Urinary bladder (tissue), 3 donors: ENCODE measurements at regions not wholly inside any gene's neighbourhood (a gene's known extent, or its start where the extent isn't known, plus 50 kb on each side); places are given as distances from the start of the nearest gene placed in this dataset.
A peak's percentile ranks its signal among the peaks of the same experiment; 100 is the strongest.
"Not testable (repeated sequence)": the region's sequence is repeated elsewhere in the genome, so short reads cannot be mapped to it uniquely, and the experiment has no call there.

Experiments used
- DNase-seq: peaks from one replicate; pipeline ENCODE4 v3.0.0-alpha.2; 2015; ENCODE audit errors: extremely low spot score
- H3K27ac ChIP-seq: one replicate; pipeline ENCODE4 v1.5.1; 2013; ENCODE audit warnings: low read depth, mild to moderate bottlenecking, moderate library complexity
- H3K36me3 ChIP-seq: one replicate; pipeline ENCODE4 v1.6.1; 2013; ENCODE audit warnings: mild to moderate bottlenecking, moderate library complexity; ENCODE audit not compliant: insufficient read depth
- H3K4me1 ChIP-seq: one replicate; pipeline ENCODE4 v1.6.1; 2013; ENCODE audit warnings: mild to moderate bottlenecking, moderate library complexity; ENCODE audit not compliant: insufficient read depth
- H3K4me3 ChIP-seq: one replicate; pipeline ENCODE4 v1.5.1; 2013; ENCODE audit warnings: low read depth, low read length
- WGBS: extraction: QIAGEN DNeasy Blood & Tissue Kit; methylation state at CpG from one replicate; pipeline ENCODE4 v1.1.7; 2013; 5-methylcytosine and 5-hydroxymethylcytosine counted together
- donor health status: healthy with polysubstance abuse.
- donor health status: healthy.

DNA sequence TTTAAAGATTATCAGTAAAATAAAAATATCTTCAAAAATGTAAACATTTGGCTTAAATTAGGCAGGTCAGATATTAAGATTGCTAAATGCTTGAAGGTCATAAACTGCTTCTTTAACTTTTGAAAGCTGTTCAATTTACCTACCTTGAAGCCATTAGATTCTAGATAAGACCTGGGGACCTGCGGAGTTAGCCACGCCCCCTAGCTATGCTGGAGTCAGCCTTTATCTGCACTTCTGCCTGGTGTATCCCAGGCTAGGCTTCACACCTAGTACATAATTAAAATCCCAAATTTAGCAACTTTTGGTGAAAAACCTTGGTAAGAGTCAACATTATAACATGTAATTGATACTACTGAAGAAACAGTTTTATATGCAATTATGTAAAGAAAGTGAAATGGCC, 89.9 kb upstream of the PRSS3 start:
- H3K27ac ChIP-seq, H3K36me3 ChIP-seq, H3K4me3 ChIP-seq, H3K4me1 ChIP-seq, DNase-seq: not testable (repeated sequence)
- 56% methylated on average over 2 of the region's 2 CpGs for WGBS

DNA sequence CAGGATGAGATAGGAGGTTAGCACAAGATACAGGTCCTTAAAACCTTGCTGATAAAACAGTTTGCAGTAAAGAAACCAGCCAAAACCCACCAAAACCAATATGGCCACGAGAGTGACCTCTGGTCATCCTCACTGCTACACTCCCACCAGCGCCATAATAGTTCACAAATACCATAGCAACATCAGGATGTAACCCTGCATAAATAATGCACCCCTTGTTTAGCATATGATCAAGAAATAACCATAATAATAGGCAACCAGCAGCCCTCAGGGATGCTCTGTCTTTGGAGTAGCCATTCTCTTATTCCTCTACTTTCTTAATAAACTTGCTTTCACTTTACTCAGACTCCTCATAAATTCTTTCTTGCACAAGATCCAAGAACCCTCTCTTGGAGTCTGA, 86.9 kb upstream of the PRSS3 start:
- DNase-seq: no peak
- Histone ChIP-seq H3K4me3 (no peak overlapping the region), H3K27ac (no peak overlapping the region), H3K36me3 (no peaks in the 10 kb centered on the region), H3K4me1 (no peaks in the 10 kb centered on the region)
- 82% methylated on average over 2 of the region's 2 CpGs for WGBS

DNA sequence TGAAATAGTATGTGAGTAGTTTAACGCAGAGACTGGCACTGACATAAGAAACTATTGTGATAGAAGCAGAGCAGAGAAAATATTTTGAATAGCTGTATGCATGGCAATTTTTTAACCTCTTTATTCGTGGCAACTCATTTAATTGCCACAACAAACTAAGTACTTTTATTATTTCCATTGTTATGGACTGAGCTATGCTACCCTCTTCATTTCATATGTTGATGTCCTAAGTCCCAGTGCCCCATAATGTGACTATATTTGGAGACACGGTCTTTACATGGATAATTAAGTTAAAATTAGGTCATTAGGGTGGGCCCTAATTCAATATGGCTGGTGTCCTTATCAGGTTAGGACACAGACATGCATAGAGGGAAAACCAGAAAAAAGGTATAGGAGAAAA, 86.1 kb upstream of the PRSS3 start:
- Histone ChIP-seq H3K4me3 (no peak overlapping the region), H3K4me1 (no peaks in the 10 kb centered on the region), H3K27ac (no peak overlapping the region), H3K36me3 (no peaks in the 10 kb centered on the region)
- DNase-seq: no peak
- WGBS: 62% methylated on average over 3 of the region's 3 CpGs

DNA sequence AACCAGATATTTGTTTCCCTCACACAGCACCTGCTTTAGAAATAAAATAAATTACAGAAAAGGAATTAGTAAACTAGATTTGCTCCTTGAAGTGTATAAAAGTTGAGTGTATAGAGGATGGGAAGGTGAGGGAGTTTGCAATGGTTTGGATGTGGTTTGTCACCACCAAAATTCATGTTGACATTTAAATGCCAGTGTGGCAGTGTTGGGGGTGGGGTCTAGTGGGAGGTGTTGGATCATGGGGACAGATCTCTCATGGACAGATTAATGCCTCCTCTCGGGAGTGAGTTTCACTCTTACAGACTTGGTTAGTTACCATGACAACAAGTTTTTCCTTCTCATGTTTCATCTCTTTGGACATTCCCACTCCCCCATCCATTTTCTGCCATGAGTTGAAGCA, 83.9 kb upstream of the PRSS3 start:
- H3K4me3 ChIP-seq, H3K36me3 ChIP-seq, H3K4me1 ChIP-seq, H3K27ac ChIP-seq, DNase-seq: not testable (repeated sequence)
- WGBS: 26% methylated on average over 1 of the region's 1 CpG

DNA sequence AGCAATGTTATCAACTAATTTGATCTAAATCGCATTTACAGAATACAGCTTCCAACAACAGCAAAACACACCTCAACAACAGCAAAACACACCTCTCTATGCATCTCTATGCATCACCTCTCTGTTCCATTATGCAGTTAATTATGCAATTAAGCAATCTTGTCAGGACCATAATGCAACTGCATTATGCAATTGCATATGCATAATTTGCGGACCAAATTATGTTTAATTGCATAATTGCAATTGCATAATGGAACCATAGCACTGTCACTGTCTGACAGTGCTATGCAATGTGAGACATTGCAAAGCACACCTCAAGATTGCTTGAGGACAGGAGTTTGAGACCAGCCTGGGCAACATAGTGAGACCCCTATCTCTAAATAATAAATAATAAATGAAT, 80.4 kb upstream of the PRSS3 start:
- Histone ChIP-seq H3K36me3 (no peaks in the 10 kb centered on the region), H3K27ac (no peak overlapping the region), H3K4me1 (no peaks in the 10 kb centered on the region), H3K4me3 (no peak overlapping the region)
- WGBS: 93% methylated on average over 2 of the region's 2 CpGs
- no peak for DNase-seq

DNA sequence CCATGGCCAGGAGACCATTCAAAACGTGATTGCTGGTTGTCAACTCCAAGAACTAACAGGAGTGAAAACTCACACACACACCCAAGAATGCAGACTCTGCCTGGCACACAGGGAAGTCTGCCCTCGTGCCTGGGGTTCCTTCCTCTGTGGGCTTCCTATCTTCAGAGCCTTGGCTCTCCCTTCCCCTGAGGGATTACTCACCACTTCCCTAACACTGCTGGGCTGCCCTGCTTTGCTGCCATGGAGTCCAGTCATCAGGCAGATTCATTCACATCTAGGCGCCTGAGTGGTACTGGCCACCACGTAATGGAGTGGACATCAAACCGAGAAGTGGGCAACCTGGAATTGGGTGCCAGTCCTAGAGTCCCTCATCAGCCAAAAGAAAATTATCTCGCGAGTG, 76.4 kb upstream of the PRSS3 start:
- Histone ChIP-seq H3K4me1 (no peaks in the 10 kb centered on the region), H3K4me3 (no peak overlapping the region), H3K27ac (no peak overlapping the region), H3K36me3 (no peaks in the 10 kb centered on the region)
- DNase-seq: no peak
- 80% methylated on average over 7 of the region's 7 CpGs for WGBS

DNA sequence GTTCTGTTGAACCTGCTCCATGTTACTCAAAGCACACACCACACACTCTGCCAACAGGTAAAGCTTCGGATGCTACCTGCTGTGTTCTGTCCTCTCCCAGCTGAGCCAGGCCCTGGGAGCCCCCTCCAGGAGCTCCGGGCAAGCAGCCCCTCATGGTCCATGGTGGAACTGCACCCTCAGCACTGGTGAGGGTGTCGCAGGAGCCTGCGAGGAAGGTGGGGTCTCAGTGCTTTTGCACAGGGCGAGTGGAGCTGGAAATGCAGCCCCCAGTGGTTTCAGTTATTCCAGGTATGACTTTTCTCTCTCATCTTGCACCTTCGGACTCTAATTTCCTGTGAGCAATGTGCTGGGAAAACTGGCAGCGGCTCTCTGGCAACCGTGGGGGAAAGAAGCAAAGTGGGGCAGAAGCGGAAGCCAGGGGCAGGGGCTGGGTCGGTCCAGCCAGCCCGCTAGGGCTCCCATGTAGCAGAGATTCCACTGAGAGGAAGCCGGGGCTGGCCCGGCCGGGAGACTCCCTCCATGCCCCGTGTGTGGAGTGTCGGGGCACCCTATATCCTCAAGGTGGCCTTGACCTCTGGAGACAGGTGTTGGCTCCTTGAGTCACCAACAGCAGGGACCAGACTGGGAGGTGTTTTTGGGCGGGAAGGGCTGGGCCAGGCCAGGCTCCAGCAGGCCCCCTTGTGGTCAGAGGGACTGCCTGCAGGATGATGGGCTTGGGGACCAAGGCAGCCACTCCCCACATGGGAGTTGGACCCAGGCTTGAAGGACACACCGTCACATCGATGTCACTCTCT, 75.6 kb upstream of the PRSS3 start:
- DNase-seq: no peak
- H3K27ac ChIP-seq: no peak overlapping the region
- 56% methylated on average over 19 of the region's 19 CpGs for WGBS
- H3K4me1 ChIP-seq: no peaks in the 10 kb centered on the region
- no peak overlapping the region for H3K4me3 ChIP-seq
- no peaks in the 10 kb centered on the region for H3K36me3 ChIP-seq

DNA sequence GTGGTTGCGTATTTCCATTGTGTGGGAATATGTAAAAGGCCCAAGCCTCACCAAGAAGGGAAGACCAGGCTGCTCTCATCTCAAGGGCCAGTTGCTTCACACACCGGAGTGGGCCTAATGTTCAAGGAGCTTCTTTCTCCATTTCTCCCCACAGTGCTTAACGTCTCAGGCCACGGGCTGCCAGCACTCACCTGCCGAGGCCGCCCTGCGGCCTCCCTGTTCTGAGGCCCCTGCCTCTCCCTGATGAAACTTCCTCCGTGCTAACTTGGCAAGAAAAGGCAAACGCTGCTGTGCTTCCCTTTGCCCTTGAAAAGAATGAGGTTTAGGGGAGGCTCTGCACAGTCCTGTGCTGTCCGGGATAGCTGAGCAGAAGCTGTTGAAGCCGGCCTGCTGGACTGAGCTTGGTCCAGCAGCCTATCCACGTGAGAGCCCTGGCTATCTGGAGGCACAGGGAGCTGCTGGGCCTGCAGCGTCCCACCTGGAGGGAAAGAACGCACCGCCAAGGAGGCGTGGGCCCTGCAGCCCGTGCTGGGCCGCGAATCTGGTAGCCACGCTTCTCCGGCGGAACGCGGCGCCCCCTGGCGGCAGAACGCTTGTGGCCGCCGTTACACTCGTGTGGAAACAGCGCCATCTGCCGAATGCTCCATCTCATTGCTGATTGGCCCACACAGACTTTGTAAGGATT, 73.5 kb upstream of the PRSS3 start:
- no peaks in the 10 kb centered on the region for H3K4me1 ChIP-seq
- H3K36me3 ChIP-seq: no peaks in the 10 kb centered on the region
- no peak overlapping the region for H3K4me3 ChIP-seq
- 25% methylated on average over 32 of the region's 32 CpGs for WGBS
- peak; percentile 46 for DNase-seq
- no peak overlapping the region for H3K27ac ChIP-seq

DNA sequence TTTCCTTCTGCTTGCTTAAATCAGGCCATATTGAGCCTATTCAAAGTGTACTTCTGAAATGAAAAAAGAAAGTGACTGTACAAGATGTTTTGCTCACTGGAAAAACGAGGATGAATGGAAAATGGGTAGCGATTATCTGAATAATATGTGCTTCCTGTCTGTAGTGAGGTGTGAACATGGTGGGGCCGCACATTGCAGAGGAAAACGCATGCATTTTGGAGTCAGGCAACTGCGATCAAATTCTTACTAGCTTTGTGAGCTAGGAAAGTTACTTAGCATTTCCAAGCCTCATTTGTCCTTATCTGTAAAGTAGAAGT, 73.0 kb upstream of the PRSS3 start:
- Histone ChIP-seq H3K4me1 (no peaks in the 10 kb centered on the region), H3K36me3 (no peaks in the 10 kb centered on the region), H3K4me3 (no peak overlapping the region), H3K27ac (no peak overlapping the region)
- WGBS: 52% methylated on average over 5 of the region's 5 CpGs
- no peak for DNase-seq

DNA sequence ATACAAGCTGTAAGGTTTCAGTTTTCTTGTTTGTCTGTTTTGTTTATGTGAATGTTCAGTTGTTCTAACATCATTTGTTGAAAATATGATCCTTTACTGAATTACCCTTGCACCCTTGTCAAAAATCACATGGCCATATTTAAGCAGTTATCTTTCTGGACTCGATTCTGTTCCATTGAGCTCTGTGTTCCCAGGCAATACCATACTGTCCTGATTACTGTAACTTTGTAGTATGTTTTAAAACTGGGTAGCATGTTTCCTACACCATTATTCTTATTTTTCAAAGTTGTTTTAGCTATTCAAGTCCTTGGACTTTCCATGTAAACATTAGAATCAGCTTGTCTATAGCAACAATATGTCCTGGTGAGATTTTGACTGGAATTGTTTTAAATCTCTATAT, 66.7 kb upstream of the PRSS3 start:
- H3K4me1 ChIP-seq: no peaks in the 10 kb centered on the region
- 80% methylated on average over 1 of the region's 1 CpG for WGBS
- no peak overlapping the region for H3K4me3 ChIP-seq
- H3K36me3 ChIP-seq: no peaks in the 10 kb centered on the region
- DNase-seq: no peak
- no peak overlapping the region for H3K27ac ChIP-seq

DNA sequence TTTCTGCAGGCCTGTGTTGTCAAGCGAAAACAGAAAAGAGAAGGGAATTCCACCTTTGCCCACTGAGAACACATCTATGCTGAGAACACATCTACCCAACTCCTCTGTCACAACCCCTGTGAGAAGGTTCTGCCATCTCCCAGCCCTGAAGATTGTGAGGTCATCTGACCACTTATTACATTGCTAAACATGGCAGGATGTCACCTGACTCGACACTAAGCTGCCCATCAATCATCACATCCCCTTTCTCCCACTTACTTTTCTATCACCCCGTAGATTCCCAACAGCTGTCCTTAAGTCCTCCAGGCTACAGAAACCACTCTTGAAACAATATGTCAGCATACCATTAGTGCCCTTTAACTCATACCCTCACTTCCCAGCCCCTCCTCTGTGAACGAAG, 64.2 kb upstream of the PRSS3 start:
- no peaks in the 10 kb centered on the region for H3K4me1 ChIP-seq
- no peaks in the 10 kb centered on the region for H3K36me3 ChIP-seq
- no peak for DNase-seq
- H3K27ac ChIP-seq: no peak overlapping the region
- WGBS: 71% methylated on average over 4 of the region's 4 CpGs
- H3K4me3 ChIP-seq: no peak overlapping the region

DNA sequence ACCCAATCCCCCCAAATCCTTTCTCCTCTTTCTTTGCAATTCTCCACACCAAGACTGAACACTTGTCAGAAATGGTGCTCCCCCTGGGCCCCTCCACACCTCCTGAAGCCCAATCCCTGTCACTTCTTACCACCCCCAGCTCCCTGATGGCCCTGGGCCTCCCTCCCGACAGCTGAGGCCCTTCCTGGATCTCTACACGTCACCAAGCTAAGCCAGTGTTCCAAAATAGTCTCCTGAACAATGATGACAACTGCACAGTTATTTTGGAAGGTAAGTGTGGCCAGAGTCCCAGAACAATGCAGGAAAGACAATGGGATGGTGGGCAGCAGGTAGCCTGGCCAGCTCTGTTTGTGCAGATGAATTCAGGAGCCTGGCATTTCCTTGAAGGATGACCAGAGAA, 63.7 kb upstream of the PRSS3 start:
- no peaks in the 10 kb centered on the region for H3K36me3 ChIP-seq
- DNase-seq: no peak
- no peak overlapping the region for H3K27ac ChIP-seq
- 70% methylated on average over 2 of the region's 2 CpGs for WGBS
- no peaks in the 10 kb centered on the region for H3K4me1 ChIP-seq
- H3K4me3 ChIP-seq: no peak overlapping the region

DNA sequence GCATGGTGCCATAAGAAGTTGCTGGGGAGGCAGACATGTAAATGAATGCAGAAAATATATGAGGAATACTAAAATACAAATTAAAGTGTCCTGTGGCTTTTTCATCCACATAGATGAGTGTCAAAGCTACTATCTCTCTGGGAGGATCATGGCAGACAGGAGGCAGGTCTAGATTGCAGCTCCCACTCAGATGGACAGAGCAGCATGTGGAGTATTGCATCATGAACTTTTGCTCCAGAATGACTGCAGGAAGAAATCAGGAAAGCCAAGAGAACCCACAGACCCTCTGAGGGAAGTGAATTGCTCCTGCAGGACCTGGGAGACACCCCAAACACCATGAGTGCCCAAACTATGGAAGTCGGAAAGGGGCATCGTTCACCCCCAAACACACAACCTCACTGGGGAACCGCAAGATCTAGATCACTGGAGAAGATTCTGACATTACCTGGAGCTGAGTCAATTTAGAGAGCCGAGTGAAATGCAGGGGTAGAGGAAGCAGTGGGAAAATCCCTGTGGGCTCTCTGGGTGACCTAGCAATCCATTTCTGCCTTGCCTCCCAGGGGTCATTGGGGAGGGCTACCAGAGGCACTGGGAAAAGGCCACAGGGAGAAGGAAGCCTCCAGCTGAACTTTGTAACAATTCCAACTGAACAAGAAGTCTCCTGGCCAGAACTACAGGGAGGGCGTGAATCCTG, 61.0 kb upstream of the PRSS3 start:
- not testable (repeated sequence) for H3K4me1 ChIP-seq, H3K27ac ChIP-seq, H3K4me3 ChIP-seq, DNase-seq, H3K36me3 ChIP-seq
- 84% methylated on average over 5 of the region's 5 CpGs for WGBS
